Stomach (tissue), 8 donors: ENCODE measurements at regions not wholly inside any gene's neighbourhood (a gene's known extent, or its start where the extent isn't known, plus 50 kb on each side); places are given as distances from the start of the nearest gene placed in this dataset.

Experiments
- DNase-seq, 2 donors: peaks; one replicate each; pipeline versions ENCODE4 v3.0.0 to v3.0.0-alpha.2; 2013 to 2019
- H3K27ac ChIP-seq, 5 donors: fragments of 200-600 bp in 4 of 5; sonication (generic) in 4 of 5; one replicate each; pipeline ENCODE4 v1.5.1; 2013 to 2019; ENCODE audit warnings: mild to moderate bottlenecking in 1 of 5, moderate library complexity in 1 of 5
- H3K27me3 ChIP-seq, 3 donors: fragments of 200-600 bp; sonication (generic); one replicate each; pipeline ENCODE4 v1.5.1; 2017 to 2019; ENCODE audit warnings: mixed run types in 1 of 3
- H3K36me3 ChIP-seq, 4 donors: fragments of 200-600 bp; sonication (generic); 1 replicate in 3 of 4; 2 replicates in 1 of 4; pipeline ENCODE4 v1.5.1; 2016 to 2019
- H3K4me1 ChIP-seq, 4 donors: fragments of 200-600 bp; sonication (generic); one replicate each; pipeline ENCODE4 v1.5.1; 2016 to 2019
- H3K4me3 ChIP-seq, 4 donors: fragments of 200-600 bp; sonication (generic) in 3 of 4; one replicate each; pipeline ENCODE4 v1.5.1; 2016 to 2019; ENCODE audit warnings: mild to moderate bottlenecking in 1 of 4
- H3K9me3 ChIP-seq, 4 donors: fragments of 200-600 bp; sonication (generic); one replicate each; pipeline ENCODE4 v1.5.1; 2016 to 2019
- CTCF ChIP-seq, 7 experiments: fragments of 450-650 bp in 4 of 7; fragments of 200-600 bp in 3 of 7; sonication (generic) in 3 of 7; IDR thresholded peaks; one replicate each; pipeline ENCODE4 v1.5.1; 2016 to 2019; ENCODE audit warnings: antibody characterized with exemption in 7 of 7, control low read depth in 2 of 7, mild to moderate bottlenecking in 1 of 7
- EP300 ChIP-seq: sonication (generic); formaldehyde crosslinking; IDR thresholded peaks from one replicate; pipeline ENCODE4 v1.6.1; 2017; ENCODE audit warnings: antibody characterized with exemption
- POLR2A ChIP-seq, 4 donors: fragments of 450-650 bp; IDR thresholded peaks; one replicate each; pipeline ENCODE4 v1.6.1; 2016; ENCODE audit warnings: antibody characterized with exemption in 4 of 4, control low read depth in 2 of 4, mild to moderate bottlenecking in 1 of 4, moderate library complexity in 1 of 4
- POLR2AphosphoS5 ChIP-seq, 3 donors: sonication (generic); formaldehyde crosslinking; IDR thresholded peaks; one replicate each; pipeline ENCODE4 v1.6.1; 2016; ENCODE audit warnings: antibody characterized with exemption in 3 of 3
- WGBS, 5 donors: extraction: QIAGEN DNeasy Blood & Tissue Kit in 3 of 5; methylation state at CpG; one replicate each; pipeline versions ENCODE4 v1.1.5 to v1.1.7; 2013 to 2018; 5-methylcytosine and 5-hydroxymethylcytosine counted together
- intact Hi-C: fragments of 100-400 bp; cut with DNase I; formaldehyde crosslinking; loops from one replicate; pipeline ENCODE4 v1.15.1; 2023; ENCODE audit warnings: low total_unique reads
- donor health status: healthy with polysubstance abuse.
- donor health status: Bipolar disorder and iron deficiency.
- donor health status: healthy.

GRCh38 chrX:46254641-46255040 is 290.6 kb downstream of the ZNF674 start:
- no peaks in the 10 kb centered on the region for H3K9me3 ChIP-seq
- intact Hi-C loops, result no loop called here
- no peaks in the 10 kb centered on the region for H3K4me1 ChIP-seq
- TF ChIP-seq POLR2A (IDR thresholded peaks at IDR 0.05) (no peak), POLR2AphosphoS5 (IDR thresholded peaks at IDR 0.05) (no peak), EP300 (no peak), CTCF (IDR thresholded peaks at IDR 0.05) (no peak)
- H3K4me3 ChIP-seq, result no peak overlapping the region
- WGBS, 5 donors, result 10 to 24% (median 20%) methylated on average over 1 of the region's 1 CpG
- no peak overlapping the region for H3K27ac ChIP-seq
- H3K36me3 ChIP-seq, result no peaks in the 10 kb centered on the region
- H3K27me3 ChIP-seq, result no peaks in the 10 kb centered on the region
- DNase-seq, result no peak

- no peak for TF ChIP-seq POLR2A (IDR thresholded peaks at IDR 0.05)
- TF ChIP-seq POLR2AphosphoS5 (IDR thresholded peaks at IDR 0.05), result no peak
- no peak for TF ChIP-seq EP300
- no peak for TF ChIP-seq CTCF (IDR thresholded peaks at IDR 0.05)
- WGBS, 5 donors, result 52 to 87% (median 69%) methylated on average over 3 of the region's 3 CpGs
- no peak for DNase-seq
- Histone ChIP-seq H3K36me3 (no peaks in the 10 kb centered on the region), H3K9me3 (no peaks in the 10 kb centered on the region), H3K27ac (no peak overlapping the region), H3K4me1 (no peaks in the 10 kb centered on the region), H3K4me3 (no peak overlapping the region), H3K27me3 (peaks cover 0 to 4% (median 0%) of the 10 kb centered on the region in 3 donors)
- intact Hi-C loops, result no loop called here
Observed at GRCh38 chrX:46251755-46252154, 293.5 kb downstream of the ZNF674 start.

- DNase-seq, result no peak
- Histone ChIP-seq H3K4me1 (no peaks in the 10 kb centered on the region), H3K4me3 (no peak overlapping the region), H3K27ac (no peak overlapping the region), H3K27me3 (peaks cover 0 to 4% (median 0%) of the 10 kb centered on the region in 3 donors), H3K9me3 (no peaks in the 10 kb centered on the region), H3K36me3 (no peaks in the 10 kb centered on the region)
- TF ChIP-seq CTCF (IDR thresholded peaks at IDR 0.05), result no peak
- no peak for TF ChIP-seq POLR2AphosphoS5 (IDR thresholded peaks at IDR 0.05)
- no peak for TF ChIP-seq EP300
- no peak for TF ChIP-seq POLR2A (IDR thresholded peaks at IDR 0.05)
- intact Hi-C loops, result no loop called here
- 48 to 93% (median 69%) methylated on average over 2 of the region's 2 CpGs for WGBS, 5 donors
Observed at GRCh38 chrX:46250151-46250550, 295.1 kb downstream of the ZNF674 start.

GRCh38 chrX:46247456-46247855 is 297.8 kb downstream of the ZNF674 start:
- no peak for TF ChIP-seq POLR2AphosphoS5 (IDR thresholded peaks at IDR 0.05)
- TF ChIP-seq EP300, result no peak
- no peak for TF ChIP-seq CTCF (IDR thresholded peaks at IDR 0.05)
- no peak for TF ChIP-seq POLR2A (IDR thresholded peaks at IDR 0.05)
- intact Hi-C loops, result no loop called here
- 78 to 86% (median 85%) methylated on average over 4 of the region's 4 CpGs for WGBS, 5 donors

More at GRCh38 chrX:46247456-46247855, 297.8 kb downstream of the ZNF674 start:
- Histone ChIP-seq H3K9me3 (no peaks in the 10 kb centered on the region), H3K36me3 (no peaks in the 10 kb centered on the region), H3K4me3 (no peak overlapping the region), H3K4me1 (no peaks in the 10 kb centered on the region), H3K27ac (no peak overlapping the region), H3K27me3 (peaks cover 0 to 10% (median 0%) of the 10 kb centered on the region in 3 donors)
- no peak for DNase-seq
